Skin of body (tissue), 2 donors: ENCODE measurements at regions not wholly inside any gene's neighbourhood (a gene's known extent, or its start where the extent isn't known, plus 50 kb on each side); places are given as distances from the start of the nearest gene placed in this dataset. TPM values are rescaled to one million over a fixed set of nuclear protein-coding genes. Genes with fewer than 3 reads are reported as not detected.

Experiments used
- DNase-seq: peaks from one replicate; lab custom pipeline; 2025; lab: John Stamatoyannopoulos, UW
- small RNA-seq: library from RNA; depleted of rRNA; stranded (forward); fragments of <200 nt; gene quantifications from one replicate; pipeline ENCODE3, GENCODE V24; 2014; ENCODE audit warnings: low replicate concordance

DNA sequence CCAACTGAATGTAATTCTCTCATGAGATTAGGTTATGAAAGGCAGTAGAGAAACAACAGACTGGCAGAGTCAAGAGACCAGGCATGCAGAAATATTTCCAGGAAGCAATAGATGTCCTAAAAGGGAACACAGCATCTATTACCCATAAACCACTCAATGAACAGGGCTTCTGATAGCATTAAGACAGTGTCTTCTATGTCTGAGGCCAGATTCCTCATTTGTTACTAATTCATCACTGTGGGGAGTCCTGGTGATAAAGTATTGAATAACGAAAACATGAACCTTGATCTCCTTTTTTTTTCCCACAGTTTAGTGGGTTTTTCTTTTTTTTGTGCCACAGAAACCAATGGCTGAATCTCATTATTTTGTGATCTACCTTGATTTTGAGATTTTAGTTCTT lies 339.0 kb downstream of the METTL15 start:
- no peak for DNase-seq

DNA sequence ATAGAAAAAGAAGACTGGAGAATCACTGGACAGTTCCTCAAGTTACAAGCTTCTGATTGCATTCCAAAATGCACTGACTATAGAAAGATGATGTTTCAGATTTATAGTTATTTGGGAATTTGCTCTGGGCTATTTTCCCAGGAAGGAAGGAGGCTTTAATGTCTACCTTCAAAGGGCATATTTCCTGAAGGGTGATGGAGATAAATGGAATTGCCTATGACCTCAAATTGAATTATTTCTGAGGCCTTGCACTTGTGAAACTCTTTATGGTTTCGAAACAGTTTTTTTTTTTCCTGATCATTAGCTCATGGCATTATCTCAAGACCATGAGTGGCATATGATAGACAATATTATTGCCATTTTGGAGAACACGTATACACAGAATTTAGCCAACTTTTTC lies 333.9 kb downstream of the METTL15 start:
- DNase-seq: no peak

DNA sequence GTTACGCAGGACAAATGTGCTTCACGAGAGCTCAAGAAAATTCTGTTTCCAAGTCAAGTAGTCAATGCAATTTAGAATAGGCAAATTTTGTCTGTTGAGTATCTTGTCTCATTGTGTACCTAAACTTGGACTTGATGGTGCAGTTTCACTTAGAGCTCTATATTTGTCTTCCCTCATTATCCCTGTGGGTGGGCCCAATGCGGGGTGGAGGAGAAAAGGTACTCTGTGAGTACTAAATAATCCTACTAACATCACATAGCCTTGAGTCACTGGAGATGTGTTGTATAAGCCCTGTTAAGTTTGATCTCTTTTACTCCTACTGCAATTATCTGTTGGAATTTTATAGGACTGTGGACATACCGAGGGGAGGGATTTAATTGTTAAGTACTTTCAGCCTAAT lies 331.2 kb downstream of the METTL15 start:
- no peak for DNase-seq

- DNase-seq: no peak
Observed at GRCh38 chr11:28420099-28420498, 311.9 kb downstream of the METTL15 start.

DNA sequence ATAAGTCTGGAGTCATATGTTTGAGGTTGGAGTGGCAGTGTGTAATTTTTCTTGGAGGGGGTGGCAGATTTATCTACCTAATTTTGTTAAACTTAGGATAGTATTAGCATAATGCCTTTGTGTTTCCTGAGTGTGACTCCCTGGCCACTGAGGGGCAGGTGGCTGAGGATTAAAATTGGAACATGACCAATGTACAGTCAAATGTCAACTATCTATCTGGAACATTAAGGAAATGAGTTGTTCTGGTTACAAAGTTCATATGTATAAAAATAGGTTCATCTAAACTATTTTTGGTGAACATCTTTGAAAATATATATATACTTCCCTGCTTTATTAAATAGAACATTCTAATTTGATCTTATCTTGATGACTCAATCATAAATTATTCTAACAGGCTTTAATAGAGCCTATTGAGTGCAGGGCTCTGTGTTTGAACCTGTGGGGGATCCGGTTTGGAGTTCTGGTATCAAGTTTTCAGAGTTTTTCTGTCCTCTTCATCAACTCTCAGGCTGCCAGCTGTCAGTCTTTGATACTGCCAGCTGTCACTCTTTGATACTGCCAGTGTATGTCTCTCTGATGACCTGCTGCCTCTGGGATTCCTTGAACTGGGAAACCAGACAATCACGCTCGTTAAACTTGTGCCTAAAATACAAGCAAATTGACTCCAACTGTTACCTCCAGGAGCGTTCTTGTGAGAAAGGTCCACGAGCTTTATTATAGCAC lies 309.6 kb downstream of the METTL15 start:
- DNase-seq: no peak

DNA sequence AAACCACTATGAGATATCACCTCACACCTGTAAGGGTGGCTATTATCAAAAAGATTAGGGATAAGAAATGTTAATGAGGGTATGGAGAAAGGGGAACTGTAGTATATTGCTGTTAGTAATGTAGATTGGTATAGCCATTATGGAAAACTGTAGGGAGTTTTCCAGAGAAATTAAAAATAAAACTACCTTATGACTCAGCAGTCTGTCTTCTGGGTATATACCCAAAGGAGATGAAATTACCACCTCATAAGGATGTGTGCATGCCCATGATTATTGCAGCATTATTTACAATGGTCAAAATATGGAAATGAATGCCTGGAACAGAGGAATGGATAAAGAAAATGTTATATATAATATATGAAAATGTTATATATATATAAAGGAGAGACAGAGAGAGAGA lies 303.8 kb downstream of the METTL15 start:
- no peak for DNase-seq

DNA sequence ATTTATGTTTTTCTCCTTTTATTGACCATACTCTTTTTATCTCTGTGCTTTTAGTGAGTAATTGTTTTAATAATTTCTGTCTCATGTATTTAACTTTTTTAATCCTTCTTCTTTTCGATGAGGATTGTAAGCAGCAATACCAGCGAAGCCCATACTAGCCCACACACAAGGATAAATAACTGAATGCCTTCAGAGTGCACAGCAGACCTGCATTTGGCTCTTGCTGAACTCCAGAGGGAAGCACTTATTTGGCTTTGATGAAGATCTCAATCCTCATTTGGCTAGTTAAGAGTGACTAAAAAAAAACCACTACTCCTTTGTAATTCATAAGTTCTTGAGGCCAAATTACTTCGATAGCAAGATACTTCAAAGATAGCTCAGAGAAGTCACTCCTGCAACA lies 293.3 kb downstream of the METTL15 start:
- DNase-seq: no peak

DNA sequence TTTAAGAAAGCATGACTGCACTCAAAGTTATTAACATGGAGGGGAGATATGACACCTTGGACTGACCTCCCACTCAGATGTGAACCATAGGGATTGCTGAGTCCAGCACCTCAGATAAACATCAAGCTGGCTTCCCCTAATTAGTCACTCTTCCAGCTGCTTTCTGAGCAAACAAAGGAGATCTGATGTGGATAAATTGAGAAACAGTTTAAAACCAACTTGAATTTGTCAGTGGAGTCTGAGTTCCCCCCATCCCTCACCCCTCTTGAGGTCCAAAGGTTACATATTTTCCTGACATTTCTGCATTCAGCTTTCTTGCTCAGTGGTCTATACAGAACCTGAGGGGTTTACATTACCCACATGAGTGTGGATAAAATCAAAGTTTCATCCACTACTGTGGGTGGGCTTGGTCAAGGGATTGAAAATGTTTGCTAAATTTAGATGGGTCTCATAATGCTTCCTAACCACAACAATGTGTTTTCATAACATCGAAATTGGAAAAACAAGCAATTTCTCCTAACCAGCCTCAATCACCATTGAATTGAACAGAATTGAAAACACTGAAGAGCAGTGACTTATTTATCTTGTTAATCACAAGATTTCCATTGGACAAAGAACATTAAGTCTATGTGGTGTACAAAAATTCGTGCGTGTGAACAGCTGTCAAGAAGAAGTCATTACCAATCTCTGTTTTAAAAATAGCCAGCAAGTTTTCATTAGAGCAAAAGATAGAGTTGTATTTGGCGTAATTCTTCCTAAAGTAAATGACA lies 292.3 kb downstream of the METTL15 start:
- no peak for DNase-seq

DNA sequence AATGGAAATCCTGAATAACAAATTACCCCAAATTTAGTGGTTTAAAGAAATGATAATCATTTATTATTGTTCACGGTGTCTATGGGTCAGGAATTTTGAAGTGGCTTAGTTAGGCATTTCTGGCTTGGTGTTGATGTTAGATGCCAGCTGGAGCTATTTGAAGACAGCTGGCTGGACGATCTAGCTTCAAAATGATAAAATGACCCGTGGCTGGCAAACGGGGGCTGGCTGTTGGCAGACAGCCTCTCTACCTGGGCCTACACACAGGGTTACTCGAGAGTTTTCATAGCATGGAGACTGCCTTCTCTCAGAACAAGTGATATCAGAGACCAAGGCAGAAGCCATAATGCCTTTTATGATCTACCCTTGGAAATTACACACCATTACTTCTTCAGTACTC lies 285.2 kb downstream of the METTL15 start:
- no peak for DNase-seq

- DNase-seq: no peak
Observed at GRCh38 chr11:28384418-28384817, 276.2 kb downstream of the METTL15 start.

DNA sequence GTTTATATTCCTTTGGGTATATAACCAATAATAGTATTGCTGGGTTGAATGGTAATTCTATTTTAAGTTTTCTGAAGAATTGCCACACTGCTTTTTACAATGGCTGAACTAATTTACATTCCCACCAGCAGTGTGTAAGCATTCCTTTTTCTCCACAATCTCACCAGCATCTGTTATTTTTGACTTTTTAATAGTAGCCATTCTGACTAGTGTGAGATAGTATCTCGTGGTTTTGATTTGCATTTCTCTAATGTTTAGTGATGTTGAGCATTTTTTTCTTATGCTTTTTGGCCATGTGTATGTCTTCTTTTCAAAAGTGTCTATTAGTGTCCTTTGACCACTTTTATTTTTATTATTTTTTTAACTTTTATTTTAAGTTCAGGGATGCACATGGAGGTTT lies 275.3 kb downstream of the METTL15 start:
- no peak for DNase-seq

Small RNA genes in the stretch of these regions (small RNA-seq; reads per million reads assigned to genes)
- gene MIR8068 (not detected), gene RN7SL240P (not detected)
